C4-2B (cell line): ENCODE measurements at regions not wholly inside any gene's neighbourhood (a gene's known extent, or its start where the extent isn't known, plus 50 kb on each side); places are given as distances from the start of the nearest gene placed in this dataset.

Experiments
- CTCF ChIP-seq: fragments of 450-650 bp; conservative IDR thresholded peaks from 2 replicates; pipeline ENCODE4 v1.5.1; 2017; ENCODE audit warnings: mild to moderate bottlenecking
- ZFX ChIP-seq: fragments of 450-650 bp; IDR thresholded peaks from 2 replicates; pipeline ENCODE4 v1.6.1; 2017

GRCh38 chr12:24535334-24536069, 413.4 kb downstream of the BCAT1 start:
- TF ChIP-seq CTCF (no peak), ZFX (no peak)
